SK-N-SH treated with all-trans-retinoic acid at 6 μM for 48 hours (cell line): ENCODE measurements at regions not wholly inside any gene's neighbourhood (a gene's known extent, or its start where the extent isn't known, plus 50 kb on each side); places are given as distances from the start of the nearest gene placed in this dataset.

Experiments used
- ARNTL ChIP-seq: fragments of 450-650 bp; formaldehyde crosslinking; IDR thresholded peaks from 2 replicates; pipeline ENCODE4 v1.5.0; 2020; ENCODE audit warnings: low read depth, mild to moderate bottlenecking, moderate library complexity, borderline replicate concordance
- CREB5 ChIP-seq: fragments of 250-450 bp; sonication (Bioruptor Pico); IDR thresholded peaks from 2 replicates; pipeline ENCODE4 v1.5.1; 2020; ENCODE audit warnings: low read depth, mild to moderate bottlenecking, moderate library complexity
- ESRRG ChIP-seq: fragments of 250-450 bp; sonication (Bioruptor Pico); IDR thresholded peaks from 2 replicates; pipeline ENCODE4 v1.6.1; 2021; ENCODE audit warnings: mild to moderate bottlenecking
- ISL1 ChIP-seq: fragments of 250-450 bp; sonication (Bioruptor Pico); IDR thresholded peaks from 2 replicates; pipeline ENCODE4 v2.1.2; 2022; ENCODE audit warnings: mild to moderate bottlenecking, moderate library complexity
- PATZ1 ChIP-seq: fragments of 250-450 bp; sonication (Bioruptor Pico); IDR thresholded peaks from 2 replicates; pipeline ENCODE4 v1.8.0; 2020; ENCODE audit warnings: mild to moderate bottlenecking, moderate library complexity, borderline replicate concordance
- PPARA ChIP-seq: fragments of 250-450 bp; sonication (Bioruptor Pico); IDR thresholded peaks from 2 replicates; pipeline ENCODE4 v1.5.0; 2020; ENCODE audit warnings: mild to moderate bottlenecking, borderline replicate concordance
- RARB ChIP-seq: fragments of 250-450 bp; sonication (Bioruptor Pico); IDR thresholded peaks from 2 replicates; pipeline ENCODE4 v1.8.0; 2021; ENCODE audit warnings: mild to moderate bottlenecking, moderate library complexity
- SNAI2 ChIP-seq: fragments of 250-450 bp; sonication (Bioruptor Pico); IDR thresholded peaks from 2 replicates; pipeline ENCODE4 v1.5.0; 2020; ENCODE audit warnings: mild to moderate bottlenecking, moderate library complexity
- ZC3H10 ChIP-seq: fragments of 250-450 bp; sonication (Bioruptor Pico); IDR thresholded peaks from 2 replicates; pipeline ENCODE4 v1.5.1; 2021; ENCODE audit warnings: mild to moderate bottlenecking, moderate library complexity
- ZFP3 ChIP-seq: fragments of 250-450 bp; sonication (Bioruptor Pico); IDR thresholded peaks from 2 replicates; pipeline ENCODE4 v1.5.0; 2020; ENCODE audit warnings: mild to moderate bottlenecking, moderate library complexity
- ZNF565 ChIP-seq: fragments of 450-650 bp; formaldehyde crosslinking; conservative IDR thresholded peaks from 2 replicates; pipeline ENCODE4 v1.5.0; 2020; ENCODE audit warnings: low read depth, mild to moderate bottlenecking, moderate library complexity

- TF ChIP-seq ZNF565, result no peak
- TF ChIP-seq RARB (CRISPR knock-in tag), result no peak
- no peak for TF ChIP-seq SNAI2 (CRISPR knock-in tag)
- no peak for TF ChIP-seq ESRRG
- TF ChIP-seq PATZ1 (CRISPR knock-in tag), result no peak
- TF ChIP-seq ARNTL, result no peak
- no peak for TF ChIP-seq CREB5 (CRISPR knock-in tag)
- no peak for TF ChIP-seq ISL1 (CRISPR knock-in tag)
- no peak for TF ChIP-seq ZC3H10 (CRISPR knock-in tag)
- no peak for TF ChIP-seq ZFP3 (CRISPR knock-in tag)
- TF ChIP-seq PPARA (CRISPR knock-in tag), result no peak
These were observed 273.8 kb downstream of the MRTFB start for GRCh38 chr16:14344945-14345344.
